Sigmoid colon (tissue), 6 donors: ENCODE measurements at regions not wholly inside any gene's neighbourhood (a gene's known extent, or its start where the extent isn't known, plus 50 kb on each side); places are given as distances from the start of the nearest gene placed in this dataset.

Source experiments
- DNase-seq: peaks from one replicate; pipeline ENCODE4 v3.0.0-alpha.2; 2019
- H3K27ac ChIP-seq, 4 donors: fragments of 200-600 bp; sonication (generic); one replicate each; pipeline ENCODE4 v1.5.1; 2016 to 2019; ENCODE audit warnings: mild to moderate bottlenecking in 1 of 4
- H3K27me3 ChIP-seq, 3 donors: fragments of 200-600 bp; sonication (generic); one replicate each; pipeline ENCODE4 v1.5.1; 2019; ENCODE audit warnings: mild to moderate bottlenecking in 1 of 3
- H3K36me3 ChIP-seq, 4 donors: fragments of 200-600 bp; sonication (generic); one replicate each; pipeline ENCODE4 v1.5.1; 2016 to 2019
- H3K4me1 ChIP-seq, 4 donors: fragments of 200-600 bp; sonication (generic); one replicate each; pipeline ENCODE4 v1.5.1; 2017 to 2019
- H3K4me3 ChIP-seq, 4 donors: fragments of 200-600 bp; sonication (generic); one replicate each; pipeline ENCODE4 v1.5.1; 2017 to 2019; ENCODE audit warnings: mild to moderate bottlenecking in 2 of 4, moderate library complexity in 1 of 4
- H3K9me3 ChIP-seq, 4 donors: fragments of 200-600 bp in 3 of 4; sonication (generic) in 3 of 4; one replicate each; pipeline versions ENCODE4 v1.5.1 to v1.6.1; 2013 to 2019
- EP300 ChIP-seq, 4 donors: sonication (generic); formaldehyde crosslinking; IDR thresholded peaks; one replicate each; pipeline ENCODE4 v1.6.1; 2017; ENCODE audit warnings: antibody characterized with exemption in 4 of 4
- POLR2A ChIP-seq, 2 donors: fragments of 450-650 bp; IDR thresholded peaks; one replicate each; pipeline ENCODE4 v1.6.1; 2016; ENCODE audit warnings: antibody characterized with exemption in 2 of 2, mild to moderate bottlenecking in 2 of 2, moderate library complexity in 2 of 2
- POLR2AphosphoS5 ChIP-seq, 4 donors: sonication (generic); formaldehyde crosslinking; IDR thresholded peaks; one replicate each; pipeline ENCODE4 v1.6.1; 2017; ENCODE audit warnings: antibody characterized with exemption in 4 of 4
- WGBS, 2 donors: extraction: QIAGEN DNeasy Blood & Tissue Kit; methylation state at CpG; one replicate each; pipeline ENCODE4 v1.1.7; 2013; 5-methylcytosine and 5-hydroxymethylcytosine counted together
- intact Hi-C: fragments of 100-400 bp; cut with DNase I; formaldehyde crosslinking; loops from one replicate; pipeline ENCODE4 v1.15.1; 2023
- TF ChIP-seq, protein P1 (sequence below), 4 experiments: fragments of 450-650 bp in 3 of 4; fragments of 200-600 bp in 1 of 4; IDR thresholded peaks; one replicate each; pipeline ENCODE4 v1.5.1; 2016 to 2019; ENCODE audit warnings: antibody characterized with exemption in 4 of 4, mild to moderate bottlenecking in 3 of 4, moderate library complexity in 2 of 4
- donor health status: healthy with polysubstance abuse.
- donor health status: healthy.

DNA sequence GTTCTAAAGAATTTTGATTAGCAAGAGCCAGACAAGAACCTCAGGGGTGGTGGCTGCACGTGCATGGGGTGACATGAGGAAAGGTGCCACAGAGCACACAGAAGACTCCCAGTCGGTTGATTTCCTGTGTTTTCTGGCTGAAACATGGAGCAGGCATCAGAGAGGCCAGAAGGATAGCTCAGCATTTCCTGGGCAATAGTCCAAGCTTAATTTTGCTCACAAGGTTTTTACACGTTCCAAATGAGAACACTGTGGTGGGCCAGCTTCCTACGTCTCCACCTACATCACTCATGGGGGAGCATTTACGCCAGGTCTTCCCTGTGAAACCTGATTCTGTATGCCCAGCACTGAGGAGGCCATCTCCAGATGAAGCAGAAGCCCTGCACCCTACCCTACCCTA is 212.5 kb upstream of the CLNK start:
- no peak overlapping the region for H3K27ac ChIP-seq
- TF ChIP-seq, protein P1, sequence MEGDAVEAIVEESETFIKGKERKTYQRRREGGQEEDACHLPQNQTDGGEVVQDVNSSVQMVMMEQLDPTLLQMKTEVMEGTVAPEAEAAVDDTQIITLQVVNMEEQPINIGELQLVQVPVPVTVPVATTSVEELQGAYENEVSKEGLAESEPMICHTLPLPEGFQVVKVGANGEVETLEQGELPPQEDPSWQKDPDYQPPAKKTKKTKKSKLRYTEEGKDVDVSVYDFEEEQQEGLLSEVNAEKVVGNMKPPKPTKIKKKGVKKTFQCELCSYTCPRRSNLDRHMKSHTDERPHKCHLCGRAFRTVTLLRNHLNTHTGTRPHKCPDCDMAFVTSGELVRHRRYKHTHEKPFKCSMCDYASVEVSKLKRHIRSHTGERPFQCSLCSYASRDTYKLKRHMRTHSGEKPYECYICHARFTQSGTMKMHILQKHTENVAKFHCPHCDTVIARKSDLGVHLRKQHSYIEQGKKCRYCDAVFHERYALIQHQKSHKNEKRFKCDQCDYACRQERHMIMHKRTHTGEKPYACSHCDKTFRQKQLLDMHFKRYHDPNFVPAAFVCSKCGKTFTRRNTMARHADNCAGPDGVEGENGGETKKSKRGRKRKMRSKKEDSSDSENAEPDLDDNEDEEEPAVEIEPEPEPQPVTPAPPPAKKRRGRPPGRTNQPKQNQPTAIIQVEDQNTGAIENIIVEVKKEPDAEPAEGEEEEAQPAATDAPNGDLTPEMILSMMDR (IDR thresholded peaks at IDR 0.05) = no peak
- no peaks in the 10 kb centered on the region for H3K27me3 ChIP-seq
- H3K4me3 ChIP-seq = no peak overlapping the region
- intact Hi-C loops = no loop called here
- H3K9me3 ChIP-seq = no peaks in the 10 kb centered on the region
- 84 to 86% methylated on average over 5 of the region's 5 CpGs for WGBS, 2 donors
- no peaks in the 10 kb centered on the region for H3K36me3 ChIP-seq
- no peak for DNase-seq
- no peaks in the 10 kb centered on the region for H3K4me1 ChIP-seq

DNA sequence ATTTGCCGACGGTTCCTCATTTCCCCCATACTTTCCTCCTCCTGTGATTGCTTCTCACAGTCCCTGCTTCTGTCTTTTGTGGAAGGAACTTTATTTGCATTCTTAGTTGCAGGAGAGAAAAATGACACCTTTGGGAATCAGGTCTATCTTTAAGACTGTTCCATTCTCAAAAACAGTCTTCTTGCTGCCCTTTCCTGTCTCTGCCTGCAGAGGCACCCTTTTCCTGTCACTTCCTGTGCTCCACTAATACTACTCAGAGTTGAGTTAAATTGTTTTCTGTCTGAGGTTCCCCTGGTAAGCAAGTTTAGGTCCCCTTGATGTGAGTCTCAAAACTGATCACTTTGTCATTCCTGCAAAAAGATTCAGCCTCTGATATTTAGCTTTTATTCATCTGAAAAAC is 208.8 kb upstream of the CLNK start:
- intact Hi-C loops = no loop called here
- Histone ChIP-seq H3K9me3 (no peaks in the 10 kb centered on the region), H3K4me3 (no peak overlapping the region), H3K4me1 (no peaks in the 10 kb centered on the region), H3K27ac (no peak overlapping the region), H3K27me3 (no peaks in the 10 kb centered on the region), H3K36me3 (no peaks in the 10 kb centered on the region)
- 64 to 82% methylated on average over 2 of the region's 2 CpGs for whole genome bisulfite sequencing, 2 donors
- TF ChIP-seq, protein P1 (IDR thresholded peaks at IDR 0.05) = peak in 2 of 4 experiments; percentile 8
- TF ChIP-seq EP300 (IDR thresholded peaks at IDR 0.05) (no peak), POLR2A (IDR thresholded peaks at IDR 0.05) (no peak), POLR2AphosphoS5 (IDR thresholded peaks at IDR 0.05) (no peak)
- DNase-seq = no peak

DNA sequence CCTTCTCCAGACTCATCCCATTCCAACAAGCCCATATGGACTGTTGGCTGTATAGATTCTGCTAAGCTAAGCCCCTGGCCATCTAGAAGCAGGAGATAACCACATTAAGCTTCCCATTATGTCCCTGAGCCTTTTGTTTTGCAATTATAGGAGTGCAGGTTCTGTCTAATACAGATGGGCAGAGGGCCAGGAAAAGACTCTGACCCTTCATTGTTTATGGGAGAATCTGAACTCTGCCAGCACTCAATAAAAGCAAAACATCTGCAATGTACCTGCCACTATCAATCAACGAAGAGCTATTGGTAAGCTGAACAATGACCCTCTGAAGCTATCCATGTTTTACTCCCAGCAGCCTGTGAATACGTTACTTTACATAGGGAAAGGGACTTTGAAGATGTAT is 207.3 kb upstream of the CLNK start:
- H3K4me1 ChIP-seq = no peaks in the 10 kb centered on the region
- no peaks in the 10 kb centered on the region for H3K36me3 ChIP-seq
- 6 to 42% methylated on average over 2 of the region's 2 CpGs for WGBS, 2 donors
- no peak overlapping the region for H3K27ac ChIP-seq
- intact Hi-C loops = no loop called here
- DNase-seq = no peak
- H3K9me3 ChIP-seq = no peaks in the 10 kb centered on the region
- no peaks in the 10 kb centered on the region for H3K27me3 ChIP-seq
- H3K4me3 ChIP-seq = no peak overlapping the region
- TF ChIP-seq POLR2A (IDR thresholded peaks at IDR 0.05) (no peak), POLR2AphosphoS5 (IDR thresholded peaks at IDR 0.05) (no peak), EP300 (IDR thresholded peaks at IDR 0.05) (no peak)
- TF ChIP-seq, protein P1 (IDR thresholded peaks at IDR 0.05) = no peak

DNA sequence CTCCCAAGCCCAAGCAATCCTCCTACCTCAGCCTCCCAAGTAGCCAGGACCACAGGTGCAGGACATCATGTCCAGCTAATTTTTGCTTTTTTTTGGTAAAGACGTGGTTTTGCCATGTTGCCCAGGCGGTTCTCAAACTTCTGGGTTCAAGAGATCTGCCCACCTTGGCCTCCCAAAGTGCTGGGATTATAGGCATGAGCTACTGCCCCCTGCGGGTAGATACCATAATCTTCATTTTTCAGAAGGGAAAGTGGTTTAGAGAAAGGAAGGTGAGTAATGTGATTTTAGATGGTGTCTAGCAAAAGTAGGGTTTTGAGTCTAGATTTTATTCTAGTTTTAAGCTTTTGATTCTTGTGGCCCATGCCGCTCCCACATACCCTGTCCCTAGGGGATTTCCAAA is 205.3 kb upstream of the CLNK start:
- 93 to 94% methylated on average over 4 of the region's 4 CpGs for WGBS, 2 donors
- TF ChIP-seq POLR2A (IDR thresholded peaks at IDR 0.05) (no peak), EP300 (IDR thresholded peaks at IDR 0.05) (no peak), POLR2AphosphoS5 (IDR thresholded peaks at IDR 0.05) (no peak)
- TF ChIP-seq, protein P1 (IDR thresholded peaks at IDR 0.05) = no peak
- Histone ChIP-seq H3K4me1 (no peaks in the 10 kb centered on the region), H3K36me3 (no peaks in the 10 kb centered on the region), H3K27me3 (no peaks in the 10 kb centered on the region), H3K9me3 (no peaks in the 10 kb centered on the region), H3K27ac (no peak overlapping the region), H3K4me3 (no peak overlapping the region)
- intact Hi-C loops = no loop called here
- DNase-seq = no peak

DNA sequence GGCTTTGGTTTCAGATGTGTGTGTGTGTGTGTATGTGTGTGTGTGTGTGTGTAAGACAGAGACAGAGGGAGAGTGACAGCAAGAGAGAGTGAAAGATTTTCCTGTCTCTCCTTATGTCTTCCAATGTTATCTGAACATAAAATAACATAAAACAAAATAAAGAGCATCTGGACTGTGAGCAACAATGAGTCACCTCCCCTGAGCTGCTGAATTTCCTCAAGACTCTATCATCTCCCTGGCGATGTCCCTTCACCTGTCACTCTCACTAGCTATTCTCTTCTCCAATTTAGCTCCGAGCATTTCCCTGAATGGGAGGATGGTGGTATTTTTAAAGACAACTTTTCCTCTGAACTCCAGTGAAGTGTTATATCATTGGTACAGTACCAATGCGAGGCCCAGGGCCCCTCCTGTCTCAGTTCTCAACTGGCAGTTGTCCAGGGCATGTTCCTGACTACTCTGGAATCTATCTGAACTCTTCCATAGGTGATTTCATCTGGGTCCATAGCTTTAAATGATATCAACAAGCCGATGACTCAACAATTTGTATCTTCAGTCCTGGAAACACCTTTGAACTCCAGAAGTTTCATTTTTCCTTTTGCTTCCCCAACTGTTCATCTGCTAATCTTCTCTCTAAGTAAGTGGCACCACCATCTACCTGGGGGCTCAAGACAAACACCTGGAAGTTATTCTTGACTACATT is 195.0 kb upstream of the CLNK start:
- Histone ChIP-seq H3K36me3 (no peaks in the 10 kb centered on the region), H3K27ac (no peak overlapping the region), H3K4me3 (no peak overlapping the region), H3K9me3 (no peaks in the 10 kb centered on the region), H3K4me1 (no peaks in the 10 kb centered on the region), H3K27me3 (no peaks in the 10 kb centered on the region)
- DNase-seq = no peak
- intact Hi-C loops = no loop called here
- no peak for TF ChIP-seq POLR2AphosphoS5 (IDR thresholded peaks at IDR 0.05)
- 49 to 76% methylated on average over 4 of the region's 4 CpGs for WGBS, 2 donors
